ENCODE measurements at regions not wholly inside any gene's neighbourhood (a gene's known extent, or its start where the extent isn't known, plus 50 kb on each side); places are given as distances from the start of the nearest gene placed in this dataset.

- H3K4me3 Mint-ChIP-seq, result peak overlapping the region in 2 of 3 donors; percentile 78 to 82
- no peak for ATAC-seq (replicated peaks in 1 of 4)
These were observed 50.6 kb upstream of the SMNDC1 start for GRCh38 chr10:110355141-110355831.

GRCh38 chr10:110355922-110356627 lies 51.4 kb upstream of the SMNDC1 start:
- H3K36me3 Mint-ChIP-seq, result no peaks in the 10 kb centered on the region
- peak in 31 of 35 experiments; percentile 15 to 71 (median 41) for DNase-seq
- peaks cover 53 to 58% (median 54%) of the 10 kb centered on the region in 3 donors for H3K4me1 Mint-ChIP-seq
- ChIA-PET CTCF (interaction anchor here (0.5 to 3.9 kb wide), 13 partner anchors 10 to 208 kb away, joined by 3 to 53 read pairs (median 3); partner anchors contain the start of gene SMNDC1 (in 1 of the 2)), POLR2A (interaction anchor here (0.6 to 0.9 kb wide), 3 partner anchors 71 to 177 kb away, joined by 3 to 4 read pairs (median 4); no protein-coding TSS in a partner anchor)
- Histone ChIP-seq H3K4me1 (ENCODE audit: control insufficient read depth in 1 of 2, extremely low read depth in 1 of 2, insufficient read depth in 2 of 2, low read length in 2 of 2) (peaks cover 21 to 59% of the 10 kb centered on the region in 2 experiments), H3K4me3 (ENCODE audit: control insufficient read depth in 1 of 2, extremely low read depth in 1 of 2, low read length in 1 of 2) (peak overlapping the region in 1 of 2 donors; percentile 22), H3K9me3 (no peaks in the 10 kb centered on the region), H3K27ac (ENCODE audit: low read length) (peak overlapping the region; percentile 95), H3K27me3 (replicated peaks in 1 of 2; ENCODE audit: control insufficient read depth in 2 of 2, extremely low read depth in 1 of 2, insufficient read depth in 2 of 2, low read length in 1 of 2) (peaks cover 0 to 13% of the 10 kb centered on the region in 2 experiments), H3K36me3 (ENCODE audit: control insufficient read depth in 2 of 2, extremely low read depth in 1 of 2, insufficient read depth in 1 of 2, low read length in 1 of 2) (no peaks in the 10 kb centered on the region)
- WGBS (ENCODE audit: insufficient coverage), result 8% methylated on average over 2 of the region's 9 CpGs
- no peaks in the 10 kb centered on the region for H3K27me3 Mint-ChIP-seq
- no peaks in the 10 kb centered on the region for H3K9me3 Mint-ChIP-seq
- H3K4me3 Mint-ChIP-seq, result peak overlapping the region; percentile 78 to 82 (median 79)
- peak in 3 of 4 experiments; percentile 33 to 63 (median 36) for ATAC-seq (replicated peaks in 1 of 4)
- H3K27ac Mint-ChIP-seq, result peak overlapping the region; percentile 96 to 98

More at GRCh38 chr10:110355141-110355831, 50.6 kb upstream of the SMNDC1 start:
- Histone ChIP-seq H3K4me3 (ENCODE audit: control insufficient read depth in 1 of 2, extremely low read depth in 1 of 2, low read length in 1 of 2) (no peak overlapping the region), H3K27me3 (replicated peaks in 1 of 2; ENCODE audit: control insufficient read depth in 2 of 2, extremely low read depth in 1 of 2, insufficient read depth in 2 of 2, low read length in 1 of 2) (peaks cover 0 to 13% of the 10 kb centered on the region in 2 experiments), H3K36me3 (ENCODE audit: control insufficient read depth in 2 of 2, extremely low read depth in 1 of 2, insufficient read depth in 1 of 2, low read length in 1 of 2) (no peaks in the 10 kb centered on the region), H3K4me1 (ENCODE audit: control insufficient read depth in 1 of 2, extremely low read depth in 1 of 2, insufficient read depth in 2 of 2, low read length in 2 of 2) (peaks cover 21 to 59% of the 10 kb centered on the region in 2 experiments), H3K9me3 (no peaks in the 10 kb centered on the region), H3K27ac (ENCODE audit: low read length) (peak overlapping the region; percentile 95)
- peaks cover 53 to 58% (median 54%) of the 10 kb centered on the region in 3 donors for H3K4me1 Mint-ChIP-seq
- POLR2A ChIA-PET, result interaction anchor here (0.6 to 0.9 kb wide), 5 partner anchors 29 to 148 kb away, joined by 3 to 6 read pairs (median 4); no protein-coding TSS in a partner anchor
- DNase-seq, result peak in 6 of 35 experiments; percentile 4 to 44 (median 14)
- CTCF ChIA-PET, result interaction anchor here (0.5 to 3.9 kb wide), 27 partner anchors 8 to 229 kb away, joined by 3 to 53 read pairs (median 4); partner anchors contain the start of genes SMC3 (in 1 of the 2) and SMNDC1 (in 1 of the 2)
- WGBS (ENCODE audit: insufficient coverage), result 63% methylated on average over 9 of the region's 10 CpGs
- no peaks in the 10 kb centered on the region for H3K27me3 Mint-ChIP-seq
- peak overlapping the region; percentile 96 to 98 for H3K27ac Mint-ChIP-seq
- H3K36me3 Mint-ChIP-seq, result no peaks in the 10 kb centered on the region
- no peaks in the 10 kb centered on the region for H3K9me3 Mint-ChIP-seq

- Histone ChIP-seq H3K4me1 (ENCODE audit: control insufficient read depth in 1 of 2, extremely low read depth in 1 of 2, insufficient read depth in 2 of 2, low read length in 2 of 2) (peaks cover 21 to 59% of the 10 kb centered on the region in 2 experiments), H3K4me3 (ENCODE audit: control insufficient read depth in 1 of 2, extremely low read depth in 1 of 2, low read length in 1 of 2) (peak overlapping the region in 1 of 2 donors; percentile 22), H3K36me3 (ENCODE audit: control insufficient read depth in 2 of 2, extremely low read depth in 1 of 2, insufficient read depth in 1 of 2, low read length in 1 of 2) (no peaks in the 10 kb centered on the region), H3K27me3 (replicated peaks in 1 of 2; ENCODE audit: control insufficient read depth in 2 of 2, extremely low read depth in 1 of 2, insufficient read depth in 2 of 2, low read length in 1 of 2) (peaks cover 0 to 13% of the 10 kb centered on the region in 2 experiments), H3K9me3 (no peaks in the 10 kb centered on the region), H3K27ac (ENCODE audit: low read length) (peak overlapping the region; percentile 95)
- no peaks in the 10 kb centered on the region for H3K36me3 Mint-ChIP-seq
- no peaks in the 10 kb centered on the region for H3K9me3 Mint-ChIP-seq
- peaks cover 54 to 59% (median 55%) of the 10 kb centered on the region in 3 donors for H3K4me1 Mint-ChIP-seq
- DNase-seq (peak in 33 of 35 experiments; percentile 38 to 81 (median 66)), ATAC-seq (replicated peaks in 1 of 4) (peak; percentile 39 to 77 (median 66))
- H3K4me3 Mint-ChIP-seq, result peak overlapping the region; percentile 78 to 82 (median 79)
- WGBS (ENCODE audit: insufficient coverage), result 21% methylated on average over 10 of the region's 19 CpGs
- CTCF ChIA-PET, result interaction anchor here (0.6 to 1.3 kb wide), 5 partner anchors 11 to 190 kb away, joined by 3 to 7 read pairs (median 3); partner anchors contain the start of gene SMNDC1 (in 1 of the 2)
- peak overlapping the region; percentile 96 to 98 for H3K27ac Mint-ChIP-seq
- POLR2A ChIA-PET, result interaction anchor here in 1 of 2 donors (0.6 to 1.0 kb wide), 2 partner anchors 52 to 176 kb away, joined by 3 to 4 read pairs; partner anchors contain the start of gene SMNDC1
- no peaks in the 10 kb centered on the region for H3K27me3 Mint-ChIP-seq
These were observed 52.0 kb upstream of the SMNDC1 start for GRCh38 chr10:110356628-110357245.

- no peaks in the 10 kb centered on the region for H3K9me3 ChIP-seq
- no peaks in the 10 kb centered on the region for H3K36me3 ChIP-seq (ENCODE audit: control insufficient read depth in 2 of 2, extremely low read depth in 1 of 2, insufficient read depth in 1 of 2, low read length in 1 of 2)
- 24% methylated on average over 12 of the region's 17 CpGs for WGBS (ENCODE audit: insufficient coverage)
- ChIA-PET CTCF (interaction anchor here in 1 of 2 donors (0.6 to 1.3 kb wide), 2 partner anchors 57 to 190 kb away, joined by 3 to 4 read pairs; no protein-coding TSS in a partner anchor), POLR2A (interaction anchor here in 1 of 2 donors (1.0 kb wide), 1 partner anchor 52 kb away, joined by 4 read pairs; the partner anchor contains the start of gene SMNDC1)
- peak overlapping the region in 1 of 2 donors; percentile 22 for H3K4me3 ChIP-seq (ENCODE audit: control insufficient read depth in 1 of 2, extremely low read depth in 1 of 2, low read length in 1 of 2)
- DNase-seq (peak in 30 of 35 experiments; percentile 19 to 65 (median 41)), ATAC-seq (replicated peaks in 1 of 4) (peak in 2 of 4 experiments; percentile 20 to 38)
- peak overlapping the region; percentile 95 for H3K27ac ChIP-seq (ENCODE audit: low read length)
- peaks cover 21 to 59% of the 10 kb centered on the region in 2 experiments for H3K4me1 ChIP-seq (ENCODE audit: control insufficient read depth in 1 of 2, extremely low read depth in 1 of 2, insufficient read depth in 2 of 2, low read length in 2 of 2)
- H3K9me3 Mint-ChIP-seq, result no peaks in the 10 kb centered on the region
- no peaks in the 10 kb centered on the region for H3K27me3 Mint-ChIP-seq
- peak overlapping the region; percentile 96 to 98 for H3K27ac Mint-ChIP-seq
- peak overlapping the region; percentile 78 to 82 (median 79) for H3K4me3 Mint-ChIP-seq
- peaks cover 0 to 13% of the 10 kb centered on the region in 2 experiments for H3K27me3 ChIP-seq (replicated peaks in 1 of 2; ENCODE audit: control insufficient read depth in 2 of 2, extremely low read depth in 1 of 2, insufficient read depth in 2 of 2, low read length in 1 of 2)
- peaks cover 58 to 63% (median 59%) of the 10 kb centered on the region in 3 donors for H3K4me1 Mint-ChIP-seq
- H3K36me3 Mint-ChIP-seq, result no peaks in the 10 kb centered on the region
These were observed 52.6 kb upstream of the SMNDC1 start for GRCh38 chr10:110357252-110357780.

GRCh38 chr10:110357871-110358270 lies 53.2 kb upstream of the SMNDC1 start:
- Histone ChIP-seq H3K4me1 (ENCODE audit: control insufficient read depth in 1 of 2, extremely low read depth in 1 of 2, insufficient read depth in 2 of 2, low read length in 2 of 2) (peaks cover 21 to 59% of the 10 kb centered on the region in 2 experiments), H3K9me3 (no peaks in the 10 kb centered on the region), H3K36me3 (ENCODE audit: control insufficient read depth in 2 of 2, extremely low read depth in 1 of 2, insufficient read depth in 1 of 2, low read length in 1 of 2) (no peaks in the 10 kb centered on the region), H3K27ac (ENCODE audit: low read length) (peak overlapping the region; percentile 95), H3K27me3 (replicated peaks in 1 of 2; ENCODE audit: control insufficient read depth in 2 of 2, extremely low read depth in 1 of 2, insufficient read depth in 2 of 2, low read length in 1 of 2) (peaks cover 0 to 13% of the 10 kb centered on the region in 2 experiments), H3K4me3 (ENCODE audit: control insufficient read depth in 1 of 2, extremely low read depth in 1 of 2, low read length in 1 of 2) (no peak overlapping the region)
- WGBS (ENCODE audit: insufficient coverage), result 91% methylated on average over 9 of the region's 9 CpGs
- no peaks in the 10 kb centered on the region for H3K9me3 Mint-ChIP-seq
- peak overlapping the region; percentile 96 to 98 for H3K27ac Mint-ChIP-seq
- no peak for DNase-seq
- no peak for ATAC-seq (replicated peaks in 1 of 4)
- CTCF ChIA-PET, result interaction anchor here in 1 of 2 donors (1.3 kb wide), 1 partner anchor 189 kb away, joined by 3 read pairs; no protein-coding TSS in a partner anchor
- no peaks in the 10 kb centered on the region for H3K27me3 Mint-ChIP-seq
- H3K4me3 Mint-ChIP-seq, result peak overlapping the region; percentile 42 to 82 (median 46)
- H3K4me1 Mint-ChIP-seq, result peaks cover 58 to 63% (median 59%) of the 10 kb centered on the region in 3 donors
- no peaks in the 10 kb centered on the region for H3K36me3 Mint-ChIP-seq
- POLR2A ChIA-PET, result interaction anchor here in 1 of 2 donors (1.0 kb wide), 1 partner anchor 53 kb away, joined by 4 read pairs; the partner anchor contains the start of gene SMNDC1
